Ovary (tissue), 7 donors: ENCODE measurements at regions not wholly inside any gene's neighbourhood (a gene's known extent, or its start where the extent isn't known, plus 50 kb on each side); places are given as distances from the start of the nearest gene placed in this dataset.

Source experiments
- DNase-seq, 5 donors: peaks; one replicate each; pipeline ENCODE4 v3.0.0-alpha.2; 2019 to 2020
- H3K27ac ChIP-seq, 2 donors: fragments of 200-600 bp; one replicate each; pipeline versions ENCODE4 v1.5.1 to v1.8.0; 2019 to 2022
- H3K27me3 ChIP-seq: fragments of 200-600 bp; one replicate; pipeline ENCODE4 v1.8.0; 2022
- H3K36me3 ChIP-seq: fragments of 200-600 bp; sonication (generic); one replicate; pipeline ENCODE4 v1.5.1; 2019
- H3K4me1 ChIP-seq: one replicate; pipeline ENCODE4 v1.8.1; 2013; ENCODE audit warnings: mild to moderate bottlenecking, moderate library complexity; ENCODE audit not compliant: insufficient read depth
- H3K4me3 ChIP-seq: fragments of 200-600 bp; sonication (generic); one replicate; pipeline ENCODE4 v1.5.1; 2017
- H3K9me3 ChIP-seq, 2 donors: fragments of 200-600 bp in 1 of 2; sonication (generic) in 1 of 2; one replicate each; pipeline versions ENCODE4 v1.5.1 to v1.8.1; 2013 to 2019; ENCODE audit warnings: mild to moderate bottlenecking in 1 of 2, moderate library complexity in 1 of 2
- CTCF ChIP-seq, 3 donors: fragments of 450-650 bp in 2 of 3; fragments of 200-600 bp in 1 of 3; IDR thresholded peaks; one replicate each; pipeline versions ENCODE4 v1.5.1 to v1.8.0; 2016 to 2022; ENCODE audit warnings: antibody characterized with exemption in 3 of 3, mild to moderate bottlenecking in 1 of 3
- EP300 ChIP-seq: sonication (generic); formaldehyde crosslinking; IDR thresholded peaks from one replicate; pipeline ENCODE4 v1.6.1; 2017; ENCODE audit warnings: antibody characterized with exemption
- POLR2A ChIP-seq: fragments of 450-650 bp; IDR thresholded peaks from one replicate; pipeline ENCODE4 v1.6.1; 2017; ENCODE audit warnings: antibody characterized with exemption, mild to moderate bottlenecking, moderate library complexity
- WGBS, 3 donors: extraction: QIAGEN DNeasy Blood & Tissue Kit in 1 of 3; methylation state at CpG; one replicate each; pipeline versions ENCODE4 v1.1.5 to v1.1.7; 2013 to 2017; 5-methylcytosine and 5-hydroxymethylcytosine counted together
- intact Hi-C, 4 donors: fragments of 100-400 bp; cut with DNase I; formaldehyde crosslinking; loops; one replicate each; pipeline versions ENCODE4 v1.11.0 to v1.15.1; 2022 to 2023
- donor health status: DM: no; HTN: no; CAD: no; lungs with moderate emphysema.
- donor health status: DM: no; HTN: no; CAD: no.
- donor health status: Bipolar disorder and iron deficiency.
- donor health status: DM: no; HTN: no; CAD: no.
- donor health status: DM: yes; HTN: yes; CAD: no.

GRCh38 chr4:110371016-110371770, 104.8 kb upstream of the ENPEP start:
- WGBS, 3 donors = 46 to 64% (median 51%) methylated on average over 4 of the region's 4 CpGs
- no peak for DNase-seq
- H3K27me3 ChIP-seq = no peaks in the 10 kb centered on the region
- TF ChIP-seq EP300 = no peak
- no peak for TF ChIP-seq POLR2A
- no peak for TF ChIP-seq CTCF (IDR thresholded peaks at IDR 0.05)
- H3K27ac ChIP-seq = no peak overlapping the region
- no peaks in the 10 kb centered on the region for H3K36me3 ChIP-seq
- H3K4me3 ChIP-seq = no peak overlapping the region
- no peaks in the 10 kb centered on the region for H3K4me1 ChIP-seq
- intact Hi-C loops = no loop called here
- H3K9me3 ChIP-seq = no peaks in the 10 kb centered on the region

- Histone ChIP-seq H3K4me1 (no peaks in the 10 kb centered on the region), H3K27ac (no peak overlapping the region), H3K36me3 (no peaks in the 10 kb centered on the region), H3K9me3 (no peaks in the 10 kb centered on the region), H3K4me3 (no peak overlapping the region), H3K27me3 (no peaks in the 10 kb centered on the region)
- DNase-seq = no peak
- TF ChIP-seq EP300 = no peak
- TF ChIP-seq CTCF (IDR thresholded peaks at IDR 0.05) = no peak
- no peak for TF ChIP-seq POLR2A
- WGBS, 3 donors = 90 to 92% (median 92%) methylated on average over 3 of the region's 3 CpGs
- intact Hi-C loops = no loop called here
Observed at GRCh38 chr4:110368409-110368808, 107.5 kb upstream of the ENPEP start.

GRCh38 chr4:110367156-110367555, 108.8 kb upstream of the ENPEP start:
- intact Hi-C loops = no loop called here
- DNase-seq = no peak
- H3K4me1 ChIP-seq = no peaks in the 10 kb centered on the region
- no peaks in the 10 kb centered on the region for H3K27me3 ChIP-seq
- H3K36me3 ChIP-seq = no peaks in the 10 kb centered on the region
- H3K9me3 ChIP-seq = no peaks in the 10 kb centered on the region
- no peak overlapping the region for H3K27ac ChIP-seq
- TF ChIP-seq EP300 = no peak
- TF ChIP-seq POLR2A = no peak
- TF ChIP-seq CTCF (IDR thresholded peaks at IDR 0.05) = no peak
- 89 to 91% (median 89%) methylated on average over 3 of the region's 3 CpGs for WGBS, 3 donors
- no peak overlapping the region for H3K4me3 ChIP-seq

- TF ChIP-seq POLR2A (no peak), CTCF (IDR thresholded peaks at IDR 0.05) (no peak), EP300 (no peak)
- intact Hi-C loops = no loop called here
- DNase-seq = no peak
- H3K27ac ChIP-seq = no peak overlapping the region
- 57 to 60% (median 60%) methylated on average over 1 of the region's 1 CpG for WGBS, 3 donors
- no peaks in the 10 kb centered on the region for H3K27me3 ChIP-seq
- H3K4me1 ChIP-seq = no peaks in the 10 kb centered on the region
- no peaks in the 10 kb centered on the region for H3K36me3 ChIP-seq
- H3K4me3 ChIP-seq = no peak overlapping the region
- no peaks in the 10 kb centered on the region for H3K9me3 ChIP-seq
Observed at GRCh38 chr4:110365761-110366160, 110.2 kb upstream of the ENPEP start.
